Testis (tissue), 2 donors: ENCODE measurements at regions not wholly inside any gene's neighbourhood (a gene's known extent, or its start where the extent isn't known, plus 50 kb on each side); places are given as distances from the start of the nearest gene placed in this dataset.

Experiments
- POLR2A ChIP-seq: fragments of 450-650 bp; IDR thresholded peaks from one replicate; pipeline ENCODE4 v1.6.1; 2017; ENCODE audit warnings: antibody characterized with exemption, mild to moderate bottlenecking, moderate library complexity
- TF ChIP-seq, protein P1 (sequence below), 3 experiments: fragments of 450-650 bp in 2 of 3; fragments of 200-600 bp in 1 of 3; sonication (generic) in 1 of 3; IDR thresholded peaks; one replicate each; pipeline ENCODE4 v1.5.1; 2016 to 2019; ENCODE audit warnings: antibody characterized with exemption in 3 of 3, mild to moderate bottlenecking in 2 of 3, moderate library complexity in 1 of 3

GRCh38 chr1:65658122-65658521, 134.6 kb upstream of the PDE4B start:
- TF ChIP-seq, protein P1, sequence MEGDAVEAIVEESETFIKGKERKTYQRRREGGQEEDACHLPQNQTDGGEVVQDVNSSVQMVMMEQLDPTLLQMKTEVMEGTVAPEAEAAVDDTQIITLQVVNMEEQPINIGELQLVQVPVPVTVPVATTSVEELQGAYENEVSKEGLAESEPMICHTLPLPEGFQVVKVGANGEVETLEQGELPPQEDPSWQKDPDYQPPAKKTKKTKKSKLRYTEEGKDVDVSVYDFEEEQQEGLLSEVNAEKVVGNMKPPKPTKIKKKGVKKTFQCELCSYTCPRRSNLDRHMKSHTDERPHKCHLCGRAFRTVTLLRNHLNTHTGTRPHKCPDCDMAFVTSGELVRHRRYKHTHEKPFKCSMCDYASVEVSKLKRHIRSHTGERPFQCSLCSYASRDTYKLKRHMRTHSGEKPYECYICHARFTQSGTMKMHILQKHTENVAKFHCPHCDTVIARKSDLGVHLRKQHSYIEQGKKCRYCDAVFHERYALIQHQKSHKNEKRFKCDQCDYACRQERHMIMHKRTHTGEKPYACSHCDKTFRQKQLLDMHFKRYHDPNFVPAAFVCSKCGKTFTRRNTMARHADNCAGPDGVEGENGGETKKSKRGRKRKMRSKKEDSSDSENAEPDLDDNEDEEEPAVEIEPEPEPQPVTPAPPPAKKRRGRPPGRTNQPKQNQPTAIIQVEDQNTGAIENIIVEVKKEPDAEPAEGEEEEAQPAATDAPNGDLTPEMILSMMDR (IDR thresholded peaks at IDR 0.05), result no peak
- TF ChIP-seq POLR2A, result no peak
